NB4 (cell line): ENCODE measurements at regions not wholly inside any gene's neighbourhood (a gene's known extent, or its start where the extent isn't known, plus 50 kb on each side); places are given as distances from the start of the nearest gene placed in this dataset.

Experiments used
- MYC ChIP-seq: IDR thresholded peaks from 2 replicates; pipeline ENCODE4 v1.6.1; 2011; ENCODE audit warnings: low read depth, low read length
- POLR2A ChIP-seq: IDR thresholded peaks from 2 replicates; pipeline ENCODE4 v1.6.1; 2011; ENCODE audit warnings: mild to moderate bottlenecking; ENCODE audit not compliant: insufficient read length; ENCODE audit errors: extremely low read depth
- TF ChIP-seq, protein P1 (sequence below): IDR thresholded peaks from one replicate; pipeline ENCODE4 v1.5.1; 2012; ENCODE audit warnings: low read depth, low read length
- TF ChIP-seq, protein P2 (sequence below): IDR thresholded peaks from 2 replicates; pipeline ENCODE4 v1.6.1; 2011; ENCODE audit warnings: low read depth, low read length

DNA sequence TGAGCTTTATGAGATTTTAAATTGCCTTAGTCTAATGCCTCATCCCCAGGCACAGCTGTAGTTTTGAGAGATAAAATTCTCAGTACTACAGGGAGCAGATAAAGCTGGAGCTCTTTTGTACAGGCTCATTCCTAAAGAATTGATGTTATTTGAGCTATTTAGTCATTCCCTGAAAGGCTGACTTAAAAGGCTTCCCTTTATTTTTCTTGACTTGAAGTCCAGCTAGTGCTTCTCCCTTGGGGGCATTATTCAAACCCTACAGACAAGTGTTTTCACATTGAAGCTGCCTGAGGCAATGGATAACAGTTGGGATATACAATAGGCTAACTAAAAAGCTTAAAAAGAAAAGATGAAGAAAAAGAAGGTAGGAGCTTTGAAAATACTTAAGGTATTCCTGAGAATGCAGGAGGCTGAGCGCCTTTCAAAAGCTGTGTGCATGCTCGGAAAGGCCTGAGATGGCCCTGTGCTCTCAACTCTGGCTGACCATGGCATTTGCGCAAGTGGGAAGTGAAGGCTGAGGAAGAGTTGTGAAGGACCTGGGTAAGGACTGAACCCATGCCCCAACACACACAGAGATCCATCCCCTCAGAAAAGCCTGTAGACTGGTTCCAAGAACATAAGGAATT, 315.1 kb downstream of the SMOC2 start:
- TF ChIP-seq POLR2A (no peak), MYC (no peak)
- TF ChIP-seq, protein P1, sequence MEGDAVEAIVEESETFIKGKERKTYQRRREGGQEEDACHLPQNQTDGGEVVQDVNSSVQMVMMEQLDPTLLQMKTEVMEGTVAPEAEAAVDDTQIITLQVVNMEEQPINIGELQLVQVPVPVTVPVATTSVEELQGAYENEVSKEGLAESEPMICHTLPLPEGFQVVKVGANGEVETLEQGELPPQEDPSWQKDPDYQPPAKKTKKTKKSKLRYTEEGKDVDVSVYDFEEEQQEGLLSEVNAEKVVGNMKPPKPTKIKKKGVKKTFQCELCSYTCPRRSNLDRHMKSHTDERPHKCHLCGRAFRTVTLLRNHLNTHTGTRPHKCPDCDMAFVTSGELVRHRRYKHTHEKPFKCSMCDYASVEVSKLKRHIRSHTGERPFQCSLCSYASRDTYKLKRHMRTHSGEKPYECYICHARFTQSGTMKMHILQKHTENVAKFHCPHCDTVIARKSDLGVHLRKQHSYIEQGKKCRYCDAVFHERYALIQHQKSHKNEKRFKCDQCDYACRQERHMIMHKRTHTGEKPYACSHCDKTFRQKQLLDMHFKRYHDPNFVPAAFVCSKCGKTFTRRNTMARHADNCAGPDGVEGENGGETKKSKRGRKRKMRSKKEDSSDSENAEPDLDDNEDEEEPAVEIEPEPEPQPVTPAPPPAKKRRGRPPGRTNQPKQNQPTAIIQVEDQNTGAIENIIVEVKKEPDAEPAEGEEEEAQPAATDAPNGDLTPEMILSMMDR: no peak
- TF ChIP-seq, protein P2, sequence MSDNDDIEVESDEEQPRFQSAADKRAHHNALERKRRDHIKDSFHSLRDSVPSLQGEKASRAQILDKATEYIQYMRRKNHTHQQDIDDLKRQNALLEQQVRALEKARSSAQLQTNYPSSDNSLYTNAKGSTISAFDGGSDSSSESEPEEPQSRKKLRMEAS: no peak
